H1 (cell line): ENCODE measurements at regions not wholly inside any gene's neighbourhood (a gene's known extent, or its start where the extent isn't known, plus 50 kb on each side); places are given as distances from the start of the nearest gene placed in this dataset.

Experiments used
- ASH2L ChIP-seq: fragments of 200-600, 300-600 bp; sonication (generic); IDR thresholded peaks from one replicate; pipeline ENCODE4 v1.7.1; 2017; ENCODE audit warnings: low read length
- BACH1 ChIP-seq: IDR thresholded peaks from 2 replicates; pipeline ENCODE4 v1.6.1; 2012; ENCODE audit warnings: low read length, improper control_type of control experiment
- CBX8 ChIP-seq: fragments of 300-800, 300-1000 bp; sonication (generic); IDR thresholded peaks from 2 replicates; pipeline ENCODE4 v1.7.1; 2016; ENCODE audit warnings: low read depth, low read length, borderline replicate concordance
- CTBP2 ChIP-seq: IDR thresholded peaks from 2 replicates; pipeline ENCODE4 v1.7.0; 2011; ENCODE audit warnings: borderline replicate concordance, mild to moderate bottlenecking, moderate library complexity, mixed read lengths, low read length; ENCODE audit not compliant: insufficient read depth, insufficient read length
- EP300 ChIP-seq, 2 experiments: IDR thresholded peaks; 1 replicate in 1 of 2; 2 replicates in 1 of 2; pipeline ENCODE4 v1.6.1; 2011 to 2012; ENCODE audit warnings: low read depth in 2 of 2, low read length in 2 of 2, mild to moderate bottlenecking in 2 of 2, borderline replicate concordance in 1 of 2, inconsistent platforms in 1 of 2, moderate library complexity in 1 of 2
- GABPA ChIP-seq: IDR thresholded peaks from 2 replicates; pipeline ENCODE4 v1.6.1; 2011; ENCODE audit warnings: mild to moderate bottlenecking, low read length, moderate library complexity, borderline replicate concordance; ENCODE audit not compliant: insufficient read depth
- GTF2F1 ChIP-seq: IDR thresholded peaks from 2 replicates; pipeline ENCODE4 v1.6.1; 2012; ENCODE audit warnings: low read depth, low read length, improper control_type of control experiment, borderline replicate concordance
- HDAC2 ChIP-seq, 2 experiments: fragments of 300-600 bp in 1 of 2; sonication (generic) in 1 of 2; IDR thresholded peaks; 2 replicates each; pipeline ENCODE4 v1.6.1; 2011 to 2012; ENCODE audit warnings: low read depth in 2 of 2, low read length in 2 of 2, mild to moderate bottlenecking in 2 of 2, moderate library complexity in 2 of 2, borderline replicate concordance in 1 of 2, inconsistent platforms in 1 of 2
- JUN ChIP-seq: IDR thresholded peaks from 2 replicates; pipeline ENCODE4 v1.6.1; 2011; ENCODE audit warnings: low read depth, mild to moderate bottlenecking, improper control_type of control experiment, low read length
- KDM4A ChIP-seq: IDR thresholded peaks from one replicate; pipeline ENCODE4 v1.7.1; 2012; ENCODE audit warnings: low read depth, mild to moderate bottlenecking, moderate library complexity, low read length, inconsistent platforms; ENCODE audit not compliant: severe bottlenecking
- NANOG ChIP-seq: IDR thresholded peaks from 2 replicates; pipeline ENCODE4 v1.6.1; 2011; ENCODE audit warnings: low read length, low read depth, mild to moderate bottlenecking, inconsistent platforms; ENCODE audit not compliant: insufficient read depth, poor library complexity, severe bottlenecking
- NRF1 ChIP-seq: IDR thresholded peaks from 2 replicates; pipeline ENCODE4 v1.6.1; 2011; ENCODE audit warnings: mild to moderate bottlenecking, low read depth, low read length, improper control_type of control experiment
- POLR2AphosphoS5 ChIP-seq: IDR thresholded peaks from 2 replicates; pipeline ENCODE4 v1.6.1; 2011; ENCODE audit warnings: low read depth, low read length
- RAD21 ChIP-seq, 2 experiments: IDR thresholded peaks in 1 of 2; conservative IDR thresholded peaks in 1 of 2; 2 replicates each; pipeline ENCODE4 v1.6.1; 2011; ENCODE audit warnings: low read depth in 2 of 2, low read length in 2 of 2, improper control_type of control experiment in 1 of 2, inconsistent platforms in 1 of 2, mild to moderate bottlenecking in 1 of 2, moderate library complexity in 1 of 2
- RBBP5 ChIP-seq: IDR thresholded peaks from 2 replicates; pipeline ENCODE4 v1.7.1; 2012; ENCODE audit warnings: low read depth, mild to moderate bottlenecking, inconsistent platforms, low read length, moderate library complexity, borderline replicate concordance
- RFX5 ChIP-seq: IDR thresholded peaks from 2 replicates; pipeline ENCODE4 v1.6.1; 2011; ENCODE audit warnings: low read depth, low read length, improper control_type of control experiment, borderline replicate concordance
- RXRA ChIP-seq: IDR thresholded peaks from 2 replicates; pipeline ENCODE4 v1.6.1; 2011; ENCODE audit warnings: low read depth, mild to moderate bottlenecking, low read length, moderate library complexity; ENCODE audit not compliant: insufficient read depth
- SAP30 ChIP-seq: fragments of 300-600 bp; sonication (generic); IDR thresholded peaks from 2 replicates; pipeline ENCODE4 v1.7.1; 2012; ENCODE audit warnings: low read length, moderate library complexity, mild to moderate bottlenecking, inconsistent platforms; ENCODE audit not compliant: insufficient read depth, insufficient replicate concordance
- SIRT6 ChIP-seq: IDR thresholded peaks from one replicate; pipeline ENCODE4 v1.7.1; 2012; ENCODE audit warnings: low read length, inconsistent platforms
- SIX5 ChIP-seq: IDR thresholded peaks from 2 replicates; pipeline ENCODE4 v1.6.1; 2011; ENCODE audit warnings: mild to moderate bottlenecking, low read depth, low read length
- SP1 ChIP-seq: IDR thresholded peaks from 2 replicates; pipeline ENCODE4 v1.6.1; 2011; ENCODE audit warnings: low read depth, low read length
- SP2 ChIP-seq: IDR thresholded peaks from 2 replicates; pipeline ENCODE4 v1.6.1; 2012; ENCODE audit warnings: mild to moderate bottlenecking, low read length, inconsistent platforms
- TCF12 ChIP-seq: IDR thresholded peaks from 2 replicates; pipeline ENCODE4 v1.6.1; 2011; ENCODE audit warnings: low read depth, mild to moderate bottlenecking, low read length
- ZNF274 ChIP-seq: IDR thresholded peaks from 2 replicates; pipeline ENCODE4 v1.7.0; 2012; ENCODE audit warnings: low read length, borderline replicate concordance; ENCODE audit errors: extremely low read depth
- TF ChIP-seq, protein P1 (sequence below): IDR thresholded peaks from 2 replicates; pipeline ENCODE4 v1.6.1; 2012; ENCODE audit warnings: inconsistent platforms

DNA sequence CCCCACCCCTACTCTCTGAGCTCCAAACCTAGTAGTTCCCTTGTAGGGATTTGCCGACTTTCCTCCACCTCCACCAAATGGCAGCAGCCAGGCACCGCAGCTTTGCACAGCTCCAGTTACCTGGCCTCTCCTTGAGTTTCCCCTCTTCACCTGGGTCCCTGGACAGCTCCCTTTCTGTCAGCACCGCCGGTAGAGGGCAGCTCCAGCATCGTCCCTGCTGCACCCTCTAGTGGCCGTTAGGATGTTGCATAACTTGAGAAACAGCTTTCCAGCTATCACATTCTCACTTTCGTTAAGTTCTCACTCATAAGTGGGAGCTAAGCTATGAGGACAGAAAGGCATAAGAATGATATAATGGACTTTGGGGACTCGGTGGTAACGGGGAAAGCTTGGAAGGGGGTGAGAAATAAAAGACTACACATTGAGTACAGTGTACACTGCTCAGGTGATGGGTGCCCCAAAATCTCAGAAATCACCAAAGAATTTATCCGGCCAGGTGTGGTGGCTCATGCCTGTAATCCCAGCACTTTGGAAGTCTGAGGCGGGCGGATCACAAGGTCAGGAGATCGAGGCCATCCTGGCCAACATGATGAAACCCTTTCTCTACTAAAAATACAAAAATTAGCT, 60.4 kb upstream of the OLFM4 start (continued):
- TF ChIP-seq RFX5, result no peak
- TF ChIP-seq NANOG, result no peak
- TF ChIP-seq JUN, result no peak
- no peak for TF ChIP-seq BACH1
- TF ChIP-seq POLR2AphosphoS5, result no peak; the same call in 1 of the 2 replicates
- no peak for TF ChIP-seq SP2
- no peak for TF ChIP-seq SP1
- no peak for TF ChIP-seq SIX5
- TF ChIP-seq CTBP2, result peak; percentile 34
- TF ChIP-seq HDAC2 (IDR thresholded peaks at IDR 0.05; ENCODE audit: borderline replicate concordance in 1 of 2, low read depth in 2 of 2, low read length in 2 of 2), result no peak; a peak in 1 of 4 replicates
- no peak for TF ChIP-seq ZNF274
- no peak for TF ChIP-seq ASH2L
- TF ChIP-seq KDM4A, result no peak
- TF ChIP-seq RXRA, result no peak
- no peak for TF ChIP-seq CBX8
- no peak for TF ChIP-seq SIRT6
- TF ChIP-seq RAD21 (IDR thresholded peaks at IDR 0.05 in 1 of 2, conservative IDR thresholded peaks at IDR 0.05 in 1 of 2; ENCODE audit: low read depth in 2 of 2, low read length in 2 of 2), result peak; percentile 97 to 99
- TF ChIP-seq GABPA, result no peak; the same call in 1 of the 2 replicates
- TF ChIP-seq NRF1, result no peak
- TF ChIP-seq EP300 (IDR thresholded peaks at IDR 0.05; ENCODE audit: borderline replicate concordance in 1 of 2, low read depth in 2 of 2, low read length in 2 of 2), result no peak
- no peak for TF ChIP-seq TCF12
- no peak for TF ChIP-seq RBBP5
- peak; percentile 73 for TF ChIP-seq SAP30
- TF ChIP-seq GTF2F1, result no peak
- TF ChIP-seq, protein P1, sequence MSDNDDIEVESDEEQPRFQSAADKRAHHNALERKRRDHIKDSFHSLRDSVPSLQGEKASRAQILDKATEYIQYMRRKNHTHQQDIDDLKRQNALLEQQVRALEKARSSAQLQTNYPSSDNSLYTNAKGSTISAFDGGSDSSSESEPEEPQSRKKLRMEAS, result peak; percentile 65
